Mesothelial cell of epicardium (in vitro differentiated cells): ENCODE measurements at regions not wholly inside any gene's neighbourhood (a gene's known extent, or its start where the extent isn't known, plus 50 kb on each side); places are given as distances from the start of the nearest gene placed in this dataset.
A peak's percentile ranks its signal among the peaks of the same experiment; 100 is the strongest.

Experiments
- DNase-seq, 2 experiments: peaks; one replicate each; pipeline ENCODE4 v3.0.0; 2021; ENCODE audit warnings: low spot score in 2 of 2; ENCODE audit not compliant: unreplicated experiment in 2 of 2
- H3K27ac Mint-ChIP-seq: 2 replicates; pipeline ENCODE4 v1.8.0; 2021; ENCODE audit warnings: mixed read lengths
- H3K27me3 Mint-ChIP-seq: 2 replicates; pipeline ENCODE4 v1.8.0; 2021; ENCODE audit warnings: low read depth, mixed read lengths
- H3K36me3 Mint-ChIP-seq: 2 replicates; pipeline ENCODE4 v1.8.0; 2021; ENCODE audit warnings: mixed read lengths
- H3K4me1 Mint-ChIP-seq: 2 replicates; pipeline ENCODE4 v1.8.0; 2021; ENCODE audit warnings: mixed read lengths
- H3K4me3 Mint-ChIP-seq: 2 replicates; pipeline ENCODE4 v1.8.0; 2021; ENCODE audit warnings: mild to moderate bottlenecking, moderate library complexity, mixed read lengths
- H3K9me3 Mint-ChIP-seq: 2 replicates; pipeline ENCODE4 v1.8.0; 2021; ENCODE audit warnings: mixed read lengths
- CTCF ChIP-seq: fragments of 200-600 bp; sonication (generic); IDR thresholded peaks from one replicate; pipeline ENCODE4 v1.5.0; 2021; ENCODE audit warnings: antibody characterized with exemption; ENCODE audit not compliant: unreplicated experiment

GRCh38 chr15:38699633-38700230 lies 135.1 kb upstream of the RASGRP1 start:
- Mint-ChIP-seq H3K4me3 (no peak overlapping the region), H3K27ac (no peak overlapping the region), H3K36me3 (no peaks in the 10 kb centered on the region), H3K27me3 (no peaks in the 10 kb centered on the region), H3K4me1 (peaks cover 12% of the 10 kb centered on the region), H3K9me3 (no peaks in the 10 kb centered on the region)
- peak; percentile 83 for TF ChIP-seq CTCF
- DNase-seq = no peak

GRCh38 chr15:38701149-38701548 lies 136.5 kb upstream of the RASGRP1 start:
- peaks cover 9% of the 10 kb centered on the region for H3K4me1 Mint-ChIP-seq
- no peak for TF ChIP-seq CTCF
- H3K4me3 Mint-ChIP-seq = no peak overlapping the region
- no peak for DNase-seq
- peaks cover 3% of the 10 kb centered on the region for H3K27me3 Mint-ChIP-seq
- no peak overlapping the region for H3K27ac Mint-ChIP-seq
- no peaks in the 10 kb centered on the region for H3K9me3 Mint-ChIP-seq
- H3K36me3 Mint-ChIP-seq = no peaks in the 10 kb centered on the region

- H3K4me1 Mint-ChIP-seq = peaks cover 9% of the 10 kb centered on the region
- H3K4me3 Mint-ChIP-seq = no peak overlapping the region
- peaks cover 6% of the 10 kb centered on the region for H3K27me3 Mint-ChIP-seq
- H3K27ac Mint-ChIP-seq = peak overlapping the region; percentile 64
- no peak for DNase-seq
- H3K36me3 Mint-ChIP-seq = no peaks in the 10 kb centered on the region
- TF ChIP-seq CTCF = no peak
- H3K9me3 Mint-ChIP-seq = no peaks in the 10 kb centered on the region
Observed at GRCh38 chr15:38702178-38702912, 137.7 kb upstream of the RASGRP1 start.

GRCh38 chr15:38705436-38706219 lies 141.0 kb upstream of the RASGRP1 start:
- DNase-seq = no peak
- TF ChIP-seq CTCF = no peak
- peaks cover 11% of the 10 kb centered on the region for H3K4me1 Mint-ChIP-seq

GRCh38 chr15:38706956-38707355 lies 142.3 kb upstream of the RASGRP1 start:
- no peak for TF ChIP-seq CTCF
- H3K4me1 Mint-ChIP-seq = peaks cover 9% of the 10 kb centered on the region
- H3K27me3 Mint-ChIP-seq = peaks cover 6% of the 10 kb centered on the region
- H3K9me3 Mint-ChIP-seq = no peaks in the 10 kb centered on the region
- H3K36me3 Mint-ChIP-seq = no peaks in the 10 kb centered on the region
- DNase-seq = no peak
- no peak overlapping the region for H3K27ac Mint-ChIP-seq
- no peak overlapping the region for H3K4me3 Mint-ChIP-seq

More at GRCh38 chr15:38705436-38706219, 141.0 kb upstream of the RASGRP1 start:
- Mint-ChIP-seq H3K36me3 (no peaks in the 10 kb centered on the region), H3K27me3 (peaks cover 6% of the 10 kb centered on the region), H3K27ac (no peak overlapping the region), H3K9me3 (no peaks in the 10 kb centered on the region), H3K4me3 (no peak overlapping the region)
